ENCODE measurements at regions not wholly inside any gene's neighbourhood (a gene's known extent, or its start where the extent isn't known, plus 50 kb on each side); places are given as distances from the start of the nearest gene placed in this dataset.

DNA sequence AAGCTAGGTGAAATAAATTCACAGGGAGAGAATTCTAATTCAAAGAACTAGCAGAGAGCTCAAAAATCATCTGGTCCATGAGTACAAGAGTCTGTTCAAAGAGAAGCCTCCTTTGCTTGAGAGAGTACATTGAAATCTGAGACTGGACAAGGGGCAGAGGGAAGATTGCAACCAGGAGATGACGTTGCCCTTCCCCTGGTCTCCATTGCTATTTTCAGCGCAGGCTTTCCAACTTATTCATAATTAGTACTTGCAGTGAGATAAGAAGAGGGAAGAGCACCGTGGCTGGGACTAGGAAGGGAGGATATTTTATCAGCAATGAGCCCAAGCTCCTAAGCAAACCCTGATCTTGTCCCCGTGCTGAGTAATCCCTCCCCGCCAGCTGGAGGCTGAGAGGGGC, 251.8 kb upstream of the RORA start:
- H3K27me3 ChIP-seq (ENCODE audit: control insufficient read depth in 3 of 3, insufficient read depth in 3 of 3, low read length in 2 of 3) = peaks cover 0 to 5% (median 0%) of the 10 kb centered on the region in 3 donors
- no peak overlapping the region for H3K27ac ChIP-seq (ENCODE audit: low read depth in 1 of 2, low read length in 1 of 2)
- H3K9ac ChIP-seq (ENCODE audit: insufficient read depth in 1 of 2, low read length in 2 of 2) = no peak overlapping the region
- H3K4me1 ChIP-seq (ENCODE audit: control insufficient read depth in 5 of 5, insufficient read depth in 5 of 5, low read length in 5 of 5) = peaks cover 0 to 50% (median 0%) of the 10 kb centered on the region in 5 donors
- H3K9me3 ChIP-seq (ENCODE audit: control insufficient read depth in 4 of 4, insufficient read depth in 3 of 4, low read length in 3 of 4) = no peaks in the 10 kb centered on the region
- no peak overlapping the region for H3K4me3 ChIP-seq
- DNase-seq (no peak), ATAC-seq (ENCODE audit: insufficient read depth, low FRiP score) (no peak)
- no peaks in the 10 kb centered on the region for H3K36me3 ChIP-seq (ENCODE audit: control insufficient read depth in 4 of 4, insufficient read depth in 4 of 4, low read length in 4 of 4)
- TF ChIP-seq, protein P1, sequence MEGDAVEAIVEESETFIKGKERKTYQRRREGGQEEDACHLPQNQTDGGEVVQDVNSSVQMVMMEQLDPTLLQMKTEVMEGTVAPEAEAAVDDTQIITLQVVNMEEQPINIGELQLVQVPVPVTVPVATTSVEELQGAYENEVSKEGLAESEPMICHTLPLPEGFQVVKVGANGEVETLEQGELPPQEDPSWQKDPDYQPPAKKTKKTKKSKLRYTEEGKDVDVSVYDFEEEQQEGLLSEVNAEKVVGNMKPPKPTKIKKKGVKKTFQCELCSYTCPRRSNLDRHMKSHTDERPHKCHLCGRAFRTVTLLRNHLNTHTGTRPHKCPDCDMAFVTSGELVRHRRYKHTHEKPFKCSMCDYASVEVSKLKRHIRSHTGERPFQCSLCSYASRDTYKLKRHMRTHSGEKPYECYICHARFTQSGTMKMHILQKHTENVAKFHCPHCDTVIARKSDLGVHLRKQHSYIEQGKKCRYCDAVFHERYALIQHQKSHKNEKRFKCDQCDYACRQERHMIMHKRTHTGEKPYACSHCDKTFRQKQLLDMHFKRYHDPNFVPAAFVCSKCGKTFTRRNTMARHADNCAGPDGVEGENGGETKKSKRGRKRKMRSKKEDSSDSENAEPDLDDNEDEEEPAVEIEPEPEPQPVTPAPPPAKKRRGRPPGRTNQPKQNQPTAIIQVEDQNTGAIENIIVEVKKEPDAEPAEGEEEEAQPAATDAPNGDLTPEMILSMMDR (IDR thresholded peaks at IDR 0.05; ENCODE audit: control extremely low read depth, extremely low read depth) = no peak
- 54 to 67% methylated on average over 5 of the region's 5 CpGs for WGBS, 2 donors

DNA sequence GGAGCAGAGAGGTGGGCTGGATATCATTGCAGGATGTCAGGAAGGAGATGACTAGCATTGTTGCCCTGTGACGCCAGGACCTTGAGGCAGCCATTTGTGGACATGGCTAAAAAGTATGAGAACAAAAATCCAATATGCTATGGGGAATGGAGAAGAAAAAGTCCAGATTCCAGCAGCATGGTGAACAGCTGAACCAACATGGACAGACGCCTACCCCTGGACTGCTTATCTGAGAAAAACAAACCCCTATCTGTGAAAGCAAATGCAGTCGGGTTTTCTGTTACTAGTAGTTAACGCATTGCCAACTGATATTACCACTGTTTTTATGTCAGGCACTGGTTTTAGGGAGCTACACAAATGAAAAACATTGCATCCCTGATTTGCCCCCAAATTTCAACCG, 251.2 kb upstream of the RORA start:
- Histone ChIP-seq H3K4me1 (ENCODE audit: control insufficient read depth in 5 of 5, insufficient read depth in 5 of 5, low read length in 5 of 5) (peaks cover 0 to 49% (median 0%) of the 10 kb centered on the region in 5 donors), H3K27ac (ENCODE audit: low read depth in 1 of 2, low read length in 1 of 2) (no peak overlapping the region), H3K27me3 (ENCODE audit: control insufficient read depth in 3 of 3, insufficient read depth in 3 of 3, low read length in 2 of 3) (peaks cover 0 to 5% (median 0%) of the 10 kb centered on the region in 3 donors), H3K36me3 (ENCODE audit: control insufficient read depth in 4 of 4, insufficient read depth in 4 of 4, low read length in 4 of 4) (no peaks in the 10 kb centered on the region), H3K9ac (ENCODE audit: insufficient read depth in 1 of 2, low read length in 2 of 2) (no peak overlapping the region), H3K4me3 (no peak overlapping the region), H3K9me3 (ENCODE audit: control insufficient read depth in 4 of 4, insufficient read depth in 3 of 4, low read length in 3 of 4) (no peaks in the 10 kb centered on the region)
- WGBS, 2 donors = 79 to 87% methylated on average over 5 of the region's 5 CpGs
- ATAC-seq (ENCODE audit: insufficient read depth, low FRiP score) (no peak), DNase-seq (no peak)
- TF ChIP-seq, protein P1 (IDR thresholded peaks at IDR 0.05; ENCODE audit: control extremely low read depth, extremely low read depth) = no peak

DNA sequence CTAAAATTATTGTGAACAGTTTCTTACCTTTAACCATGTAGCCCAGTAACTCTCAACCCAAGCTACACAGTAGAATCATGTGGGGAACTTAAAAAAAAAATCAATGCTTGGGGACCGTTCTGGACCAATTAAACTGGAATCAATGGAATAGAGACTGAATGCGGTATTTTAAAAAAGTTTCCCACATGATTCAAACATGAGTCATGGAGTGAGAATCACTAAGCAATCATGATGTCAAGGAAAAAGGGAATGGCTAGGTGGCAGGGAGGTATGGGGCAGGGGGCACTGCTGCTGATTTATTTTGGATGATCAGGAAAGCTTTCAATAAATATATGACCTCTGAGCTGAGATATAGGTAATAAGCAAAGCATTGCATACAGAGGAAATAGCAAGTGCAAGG, 250.5 kb upstream of the RORA start:
- ATAC-seq (ENCODE audit: insufficient read depth, low FRiP score) (no peak), DNase-seq (no peak)
- Histone ChIP-seq H3K27ac (ENCODE audit: low read depth in 1 of 2, low read length in 1 of 2) (no peak overlapping the region), H3K9ac (ENCODE audit: insufficient read depth in 1 of 2, low read length in 2 of 2) (no peak overlapping the region), H3K4me1 (ENCODE audit: control insufficient read depth in 5 of 5, insufficient read depth in 5 of 5, low read length in 5 of 5) (peaks cover 0 to 44% (median 0%) of the 10 kb centered on the region in 5 donors), H3K4me3 (no peak overlapping the region), H3K9me3 (ENCODE audit: control insufficient read depth in 4 of 4, insufficient read depth in 3 of 4, low read length in 3 of 4) (no peaks in the 10 kb centered on the region), H3K27me3 (ENCODE audit: control insufficient read depth in 3 of 3, insufficient read depth in 3 of 3, low read length in 2 of 3) (peaks cover 0 to 6% (median 0%) of the 10 kb centered on the region in 3 donors), H3K36me3 (ENCODE audit: control insufficient read depth in 4 of 4, insufficient read depth in 4 of 4, low read length in 4 of 4) (no peaks in the 10 kb centered on the region)
- WGBS, 2 donors = 90 to 92% methylated on average over 2 of the region's 2 CpGs
- TF ChIP-seq, protein P1 (IDR thresholded peaks at IDR 0.05; ENCODE audit: control extremely low read depth, extremely low read depth) = no peak

DNA sequence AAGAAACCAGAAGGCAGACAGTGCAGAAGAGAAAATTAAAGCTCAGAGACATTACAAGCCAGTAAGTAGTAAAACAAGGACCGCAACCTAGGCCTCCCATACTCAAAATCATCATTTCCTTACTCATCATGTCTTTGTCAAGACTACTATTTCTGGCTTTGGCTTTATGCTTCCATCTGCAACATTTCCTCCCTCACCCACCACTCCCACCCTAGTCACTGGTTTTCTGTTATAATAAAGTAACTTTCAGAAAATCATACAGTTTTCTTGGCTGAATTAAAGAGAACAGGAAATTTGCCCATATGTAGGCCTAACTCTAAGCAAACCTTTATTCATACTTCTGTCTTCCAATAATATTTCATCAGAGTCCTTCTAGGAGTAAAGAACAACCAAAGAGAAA, 247.6 kb upstream of the RORA start:
- Histone ChIP-seq H3K4me1 (ENCODE audit: control insufficient read depth in 5 of 5, insufficient read depth in 5 of 5, low read length in 5 of 5) (peaks cover 0 to 40% (median 0%) of the 10 kb centered on the region in 5 donors), H3K27ac (ENCODE audit: low read depth in 1 of 2, low read length in 1 of 2) (no peak overlapping the region), H3K36me3 (ENCODE audit: control insufficient read depth in 4 of 4, insufficient read depth in 4 of 4, low read length in 4 of 4) (no peaks in the 10 kb centered on the region), H3K9me3 (ENCODE audit: control insufficient read depth in 4 of 4, insufficient read depth in 3 of 4, low read length in 3 of 4) (peaks cover 0 to 2% (median 0%) of the 10 kb centered on the region in 4 donors), H3K4me3 (no peak overlapping the region), H3K9ac (ENCODE audit: insufficient read depth in 1 of 2, low read length in 2 of 2) (no peak overlapping the region), H3K27me3 (ENCODE audit: control insufficient read depth in 3 of 3, insufficient read depth in 3 of 3, low read length in 2 of 3) (peaks cover 0 to 3% (median 0%) of the 10 kb centered on the region in 3 donors)
- WGBS, 2 donors = 88% methylated on average over 1 of the region's 1 CpG
- TF ChIP-seq, protein P1 (IDR thresholded peaks at IDR 0.05; ENCODE audit: control extremely low read depth, extremely low read depth) = no peak
- no peak for ATAC-seq (ENCODE audit: insufficient read depth, low FRiP score)
- peak; percentile 50 to 93 (median 72) for DNase-seq

All from lung (tissue), 11 donors.